VCaP (cell line): ENCODE measurements at regions not wholly inside any gene's neighbourhood (a gene's known extent, or its start where the extent isn't known, plus 50 kb on each side); places are given as distances from the start of the nearest gene placed in this dataset.

Experiments used
- H3K27ac ChIP-seq: fragments of 450-650 bp; 2 replicates; pipeline ENCODE4 v1.5.1; 2017
- TF ChIP-seq, protein P1 (sequence below): fragments of 450-650 bp; conservative IDR thresholded peaks from 2 replicates; pipeline ENCODE4 v1.5.1; 2017; ENCODE audit warnings: mild to moderate bottlenecking, moderate library complexity

DNA sequence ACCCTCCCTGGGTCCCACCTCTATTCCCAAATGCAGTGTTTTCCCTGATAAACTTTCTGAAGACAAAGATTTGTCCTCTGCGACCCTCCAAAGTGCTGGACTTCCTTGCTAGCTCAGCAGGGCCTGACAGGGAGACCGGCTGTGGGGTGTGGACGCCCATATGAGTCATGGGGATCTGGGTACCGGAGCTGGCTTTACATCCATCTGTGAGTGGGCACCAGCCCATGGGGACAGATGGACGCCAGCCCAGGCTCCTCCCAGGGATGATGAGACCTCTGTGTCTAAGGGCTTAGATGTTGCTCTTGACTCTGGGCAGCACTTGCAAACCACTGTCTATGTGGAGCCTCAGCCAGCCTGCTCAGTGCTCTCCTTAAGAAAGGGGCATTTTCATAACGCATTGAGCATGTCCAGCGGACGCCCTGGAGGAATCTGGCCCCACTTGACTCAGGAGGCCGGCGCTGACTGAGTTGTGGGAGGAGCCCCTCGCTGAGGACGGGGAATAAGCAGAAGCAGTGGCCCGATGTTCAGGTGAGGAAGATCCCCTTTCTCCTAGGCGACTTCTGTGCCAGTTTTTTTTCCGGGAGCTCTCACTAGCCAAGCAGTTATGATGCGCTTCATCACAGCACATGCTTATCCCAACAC lies 229.4 kb upstream of the MYT1L start:
- H3K27ac ChIP-seq, result no peak overlapping the region
- TF ChIP-seq, protein P1, sequence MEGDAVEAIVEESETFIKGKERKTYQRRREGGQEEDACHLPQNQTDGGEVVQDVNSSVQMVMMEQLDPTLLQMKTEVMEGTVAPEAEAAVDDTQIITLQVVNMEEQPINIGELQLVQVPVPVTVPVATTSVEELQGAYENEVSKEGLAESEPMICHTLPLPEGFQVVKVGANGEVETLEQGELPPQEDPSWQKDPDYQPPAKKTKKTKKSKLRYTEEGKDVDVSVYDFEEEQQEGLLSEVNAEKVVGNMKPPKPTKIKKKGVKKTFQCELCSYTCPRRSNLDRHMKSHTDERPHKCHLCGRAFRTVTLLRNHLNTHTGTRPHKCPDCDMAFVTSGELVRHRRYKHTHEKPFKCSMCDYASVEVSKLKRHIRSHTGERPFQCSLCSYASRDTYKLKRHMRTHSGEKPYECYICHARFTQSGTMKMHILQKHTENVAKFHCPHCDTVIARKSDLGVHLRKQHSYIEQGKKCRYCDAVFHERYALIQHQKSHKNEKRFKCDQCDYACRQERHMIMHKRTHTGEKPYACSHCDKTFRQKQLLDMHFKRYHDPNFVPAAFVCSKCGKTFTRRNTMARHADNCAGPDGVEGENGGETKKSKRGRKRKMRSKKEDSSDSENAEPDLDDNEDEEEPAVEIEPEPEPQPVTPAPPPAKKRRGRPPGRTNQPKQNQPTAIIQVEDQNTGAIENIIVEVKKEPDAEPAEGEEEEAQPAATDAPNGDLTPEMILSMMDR, result no peak

DNA sequence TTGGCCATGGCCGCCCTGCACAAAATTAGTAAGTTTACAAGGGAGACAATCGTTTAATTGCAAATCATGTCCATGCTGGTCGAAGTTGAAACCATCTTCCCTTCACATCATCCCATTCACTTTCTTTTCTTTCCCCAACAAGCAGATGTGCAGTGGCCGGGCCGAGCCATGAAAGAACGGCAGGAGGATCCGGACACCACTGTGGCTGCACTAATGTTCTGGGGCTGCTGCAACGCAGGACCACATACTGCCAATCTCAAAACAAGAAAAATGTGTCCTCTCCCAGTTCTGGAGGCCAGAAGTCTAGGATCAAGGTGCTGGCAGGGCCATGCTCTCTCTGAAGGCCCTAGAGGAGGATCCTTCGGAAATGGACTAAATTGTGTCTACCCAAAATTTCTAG lies 227.4 kb upstream of the MYT1L start:
- TF ChIP-seq, protein P1, result no peak
- no peak overlapping the region for H3K27ac ChIP-seq

DNA sequence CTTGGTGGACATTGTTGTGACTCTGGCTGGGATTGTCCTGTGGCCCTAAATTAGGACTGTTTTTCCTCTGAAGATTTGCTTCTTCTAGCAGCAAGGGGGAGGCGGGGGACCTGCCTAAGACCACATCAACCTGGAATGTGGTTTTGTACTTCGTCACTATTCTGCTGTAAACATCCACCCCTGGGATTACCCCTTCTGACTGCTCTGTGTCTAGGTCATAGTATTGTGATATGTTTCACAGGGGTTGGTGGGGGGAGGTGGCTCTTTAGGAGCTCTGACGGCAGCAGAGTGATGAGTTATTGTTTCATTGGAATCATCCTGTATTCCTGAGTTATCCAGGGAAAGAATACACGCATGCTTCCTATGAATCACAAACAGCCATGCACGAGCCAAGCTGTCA lies 226.4 kb upstream of the MYT1L start:
- H3K27ac ChIP-seq, result no peak overlapping the region
- TF ChIP-seq, protein P1, result no peak

DNA sequence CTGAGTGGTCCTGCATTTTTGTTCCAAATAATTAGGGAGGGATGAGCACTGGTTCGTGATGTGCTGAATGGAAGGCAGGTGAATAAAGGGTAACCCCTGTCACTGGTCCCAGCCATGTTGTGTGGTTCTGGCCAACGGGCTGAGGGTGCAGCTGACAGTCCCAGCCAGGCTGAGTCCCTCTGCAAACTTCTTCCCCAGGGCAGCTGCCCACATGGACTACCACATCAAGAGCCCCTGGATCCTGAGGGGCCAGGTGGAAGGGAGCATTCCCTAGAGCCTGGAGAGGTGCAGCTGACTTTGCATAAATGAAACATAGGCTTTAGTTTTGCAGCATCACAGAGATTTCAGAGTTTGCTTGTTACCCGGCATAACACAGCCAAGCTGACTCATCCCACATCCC lies 219.8 kb upstream of the MYT1L start:
- no peak overlapping the region for H3K27ac ChIP-seq
- TF ChIP-seq, protein P1, result no peak

DNA sequence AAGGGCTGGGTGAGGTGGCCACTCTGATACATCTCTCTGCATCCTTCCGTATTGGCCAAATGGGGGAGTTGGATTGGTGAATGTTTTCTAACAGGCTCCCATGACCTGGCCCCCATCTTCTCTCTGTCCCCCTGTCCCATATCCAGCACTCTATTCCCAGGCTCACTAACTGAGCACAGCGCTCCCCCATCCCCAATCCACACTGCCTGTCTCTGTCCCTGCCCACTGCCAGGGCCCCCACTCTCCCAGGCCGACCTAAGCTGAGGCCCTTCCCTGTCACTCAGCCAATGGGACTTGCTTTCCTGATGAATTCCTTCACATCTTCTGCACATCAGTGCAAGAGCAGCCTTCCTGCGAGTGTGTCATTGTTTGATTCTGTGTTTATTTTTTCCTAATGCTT lies 216.8 kb upstream of the MYT1L start:
- TF ChIP-seq, protein P1, result no peak
- no peak overlapping the region for H3K27ac ChIP-seq

DNA sequence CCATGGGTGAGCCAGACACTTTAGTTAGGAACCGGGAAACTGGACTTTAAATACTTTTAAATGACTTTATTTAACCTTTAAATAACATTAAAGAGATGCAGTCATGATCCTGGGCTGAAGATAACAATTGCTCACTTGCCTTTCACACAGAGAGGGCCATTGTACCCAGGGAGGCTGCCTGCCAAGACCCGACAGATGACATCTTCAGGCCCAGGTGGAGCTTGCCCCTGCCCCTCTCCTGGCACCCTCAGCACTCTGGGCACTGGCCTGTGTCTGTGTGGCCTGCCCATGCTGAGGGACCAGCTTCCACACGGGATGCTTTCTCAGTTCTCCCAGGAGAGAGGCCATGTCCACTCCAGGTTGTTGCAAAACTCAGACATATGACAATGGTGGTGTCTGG lies 216.4 kb upstream of the MYT1L start:
- TF ChIP-seq, protein P1, result no peak

DNA sequence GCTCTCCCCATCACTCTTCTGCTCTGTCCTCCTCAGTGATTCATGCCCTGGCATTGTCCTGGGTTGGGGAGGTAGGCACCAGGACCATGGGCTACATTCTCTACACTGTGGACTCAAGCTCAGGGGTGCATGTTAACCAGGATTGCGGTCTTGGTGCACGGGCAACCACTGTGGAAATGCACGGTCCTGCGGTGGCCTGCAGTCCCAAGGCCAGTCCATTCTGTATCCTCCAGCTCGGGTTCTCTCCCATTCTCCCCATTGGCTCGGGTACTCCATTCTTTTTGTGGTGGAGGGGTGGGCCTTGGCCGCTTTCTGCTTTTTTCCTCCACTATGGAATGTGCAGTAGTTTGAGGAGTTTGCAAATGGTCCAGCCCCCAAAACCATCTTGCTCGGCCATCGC lies 215.0 kb upstream of the MYT1L start:
- no peak overlapping the region for H3K27ac ChIP-seq
- TF ChIP-seq, protein P1, result no peak

More for the DNA sequence above, 216.4 kb upstream of the MYT1L start:
- no peak overlapping the region for H3K27ac ChIP-seq
